ENCODE measurements at regions not wholly inside any gene's neighbourhood (a gene's known extent, or its start where the extent isn't known, plus 50 kb on each side); places are given as distances from the start of the nearest gene placed in this dataset.

DNA sequence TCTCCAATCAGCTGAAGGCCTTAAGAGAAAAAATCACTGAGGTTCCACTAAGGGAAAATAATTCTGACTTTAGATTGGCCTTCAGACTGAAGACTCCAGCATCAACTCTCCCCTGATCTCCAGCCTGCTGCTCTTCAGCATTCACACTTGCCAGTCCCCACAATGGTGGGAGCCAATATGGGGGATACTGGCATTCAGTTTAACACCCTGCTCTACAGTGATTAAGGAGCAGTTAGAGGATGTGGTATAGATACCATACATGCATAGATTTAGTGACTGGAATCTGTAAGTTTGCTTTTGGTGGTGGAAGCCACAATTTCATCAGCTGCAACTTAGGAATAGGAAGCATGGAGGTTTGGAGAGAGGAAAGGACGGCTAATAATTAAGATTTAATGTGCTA, 2017.7 kb upstream of the CDH6 start:
- 6% methylated on average over 1 of the region's 1 CpG for WGBS (ENCODE audit: low lambda C conversion rate)
- Histone ChIP-seq H3K9me2 (no peaks in the 10 kb centered on the region), H3K9ac (no peak overlapping the region), H3K4me3 (ENCODE audit: low read depth in 2 of 2, low read length in 1 of 2) (no peak overlapping the region), H3K4me2 (no peak overlapping the region), H3K36me3 (replicated peaks in 1 of 2; ENCODE audit: control insufficient read depth in 1 of 2, insufficient read depth in 2 of 2, low read length in 1 of 2) (no peaks in the 10 kb centered on the region), H3K27ac (ENCODE audit: low read depth in 2 of 2, low read length in 1 of 2) (no peak overlapping the region), H3K27me3 (ENCODE audit: insufficient read depth) (no peaks in the 10 kb centered on the region), H2AFZ (ENCODE audit: low read depth) (no peak overlapping the region), H3K4me1 (ENCODE audit: control insufficient read depth in 1 of 2, insufficient read depth in 2 of 2, low read depth in 1 of 2, low read length in 1 of 2) (no peaks in the 10 kb centered on the region), H4K20me1 (ENCODE audit: insufficient read depth) (no peaks in the 10 kb centered on the region), H3K9me3 (no peaks in the 10 kb centered on the region), H3K79me2 (ENCODE audit: insufficient read depth) (no peaks in the 10 kb centered on the region), H3F3A (replicated peaks; ENCODE audit: insufficient read depth) (no peaks in the 10 kb centered on the region)
- ChIA-PET POLR2A (no interaction called here), CTCF (no interaction called here)
- TF ChIP-seq JUND (IDR thresholded peaks at IDR 0.05) (no peak), RXRA (IDR thresholded peaks at IDR 0.05; ENCODE audit: borderline replicate concordance, low read depth) (no peak), RCOR1 (IDR thresholded peaks at IDR 0.05; ENCODE audit: low read length) (no peak), RAD21 (IDR thresholded peaks at IDR 0.05; ENCODE audit: low read length) (no peak), FOXM1 (IDR thresholded peaks at IDR 0.05; ENCODE audit: low read depth) (no peak), NFIC (IDR thresholded peaks at IDR 0.05; ENCODE audit: borderline replicate concordance) (no peak), TCF12 (IDR thresholded peaks at IDR 0.05) (no peak), FOSL2 (IDR thresholded peaks at IDR 0.05; ENCODE audit: borderline replicate concordance, low read depth) (no peak), FOXJ3 (CRISPR knock-in tag; IDR thresholded peaks at IDR 0.05) (no peak), RFX5 (IDR thresholded peaks at IDR 0.05; ENCODE audit: low read length) (no peak), EZH2phosphoT487 (IDR thresholded peaks at IDR 0.05; ENCODE audit: borderline replicate concordance, low read depth) (no peak), NRF1 (IDR thresholded peaks at IDR 0.05; ENCODE audit: low read depth, low read length) (no peak)
- TF ChIP-seq, protein P1, sequence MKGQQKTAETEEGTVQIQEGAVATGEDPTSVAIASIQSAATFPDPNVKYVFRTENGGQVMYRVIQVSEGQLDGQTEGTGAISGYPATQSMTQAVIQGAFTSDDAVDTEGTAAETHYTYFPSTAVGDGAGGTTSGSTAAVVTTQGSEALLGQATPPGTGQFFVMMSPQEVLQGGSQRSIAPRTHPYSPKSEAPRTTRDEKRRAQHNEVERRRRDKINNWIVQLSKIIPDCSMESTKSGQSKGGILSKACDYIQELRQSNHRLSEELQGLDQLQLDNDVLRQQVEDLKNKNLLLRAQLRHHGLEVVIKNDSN (IDR thresholded peaks at IDR 0.05; ENCODE audit: borderline replicate concordance, low read depth): no peak
- TF ChIP-seq, protein P2, sequence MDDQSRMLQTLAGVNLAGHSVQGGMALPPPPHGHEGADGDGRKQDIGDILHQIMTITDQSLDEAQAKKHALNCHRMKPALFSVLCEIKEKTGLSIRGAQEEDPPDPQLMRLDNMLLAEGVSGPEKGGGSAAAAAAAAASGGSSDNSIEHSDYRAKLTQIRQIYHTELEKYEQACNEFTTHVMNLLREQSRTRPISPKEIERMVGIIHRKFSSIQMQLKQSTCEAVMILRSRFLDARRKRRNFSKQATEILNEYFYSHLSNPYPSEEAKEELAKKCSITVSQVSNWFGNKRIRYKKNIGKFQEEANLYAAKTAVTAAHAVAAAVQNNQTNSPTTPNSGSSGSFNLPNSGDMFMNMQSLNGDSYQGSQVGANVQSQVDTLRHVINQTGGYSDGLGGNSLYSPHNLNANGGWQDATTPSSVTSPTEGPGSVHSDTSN (IDR thresholded peaks at IDR 0.05): no peak
- TF ChIP-seq, protein P3, sequence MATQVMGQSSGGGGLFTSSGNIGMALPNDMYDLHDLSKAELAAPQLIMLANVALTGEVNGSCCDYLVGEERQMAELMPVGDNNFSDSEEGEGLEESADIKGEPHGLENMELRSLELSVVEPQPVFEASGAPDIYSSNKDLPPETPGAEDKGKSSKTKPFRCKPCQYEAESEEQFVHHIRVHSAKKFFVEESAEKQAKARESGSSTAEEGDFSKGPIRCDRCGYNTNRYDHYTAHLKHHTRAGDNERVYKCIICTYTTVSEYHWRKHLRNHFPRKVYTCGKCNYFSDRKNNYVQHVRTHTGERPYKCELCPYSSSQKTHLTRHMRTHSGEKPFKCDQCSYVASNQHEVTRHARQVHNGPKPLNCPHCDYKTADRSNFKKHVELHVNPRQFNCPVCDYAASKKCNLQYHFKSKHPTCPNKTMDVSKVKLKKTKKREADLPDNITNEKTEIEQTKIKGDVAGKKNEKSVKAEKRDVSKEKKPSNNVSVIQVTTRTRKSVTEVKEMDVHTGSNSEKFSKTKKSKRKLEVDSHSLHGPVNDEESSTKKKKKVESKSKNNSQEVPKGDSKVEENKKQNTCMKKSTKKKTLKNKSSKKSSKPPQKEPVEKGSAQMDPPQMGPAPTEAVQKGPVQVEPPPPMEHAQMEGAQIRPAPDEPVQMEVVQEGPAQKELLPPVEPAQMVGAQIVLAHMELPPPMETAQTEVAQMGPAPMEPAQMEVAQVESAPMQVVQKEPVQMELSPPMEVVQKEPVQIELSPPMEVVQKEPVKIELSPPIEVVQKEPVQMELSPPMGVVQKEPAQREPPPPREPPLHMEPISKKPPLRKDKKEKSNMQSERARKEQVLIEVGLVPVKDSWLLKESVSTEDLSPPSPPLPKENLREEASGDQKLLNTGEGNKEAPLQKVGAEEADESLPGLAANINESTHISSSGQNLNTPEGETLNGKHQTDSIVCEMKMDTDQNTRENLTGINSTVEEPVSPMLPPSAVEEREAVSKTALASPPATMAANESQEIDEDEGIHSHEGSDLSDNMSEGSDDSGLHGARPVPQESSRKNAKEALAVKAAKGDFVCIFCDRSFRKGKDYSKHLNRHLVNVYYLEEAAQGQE (IDR thresholded peaks at IDR 0.05; ENCODE audit: low read depth, low read length): no peak
- TF ChIP-seq, protein P4, sequence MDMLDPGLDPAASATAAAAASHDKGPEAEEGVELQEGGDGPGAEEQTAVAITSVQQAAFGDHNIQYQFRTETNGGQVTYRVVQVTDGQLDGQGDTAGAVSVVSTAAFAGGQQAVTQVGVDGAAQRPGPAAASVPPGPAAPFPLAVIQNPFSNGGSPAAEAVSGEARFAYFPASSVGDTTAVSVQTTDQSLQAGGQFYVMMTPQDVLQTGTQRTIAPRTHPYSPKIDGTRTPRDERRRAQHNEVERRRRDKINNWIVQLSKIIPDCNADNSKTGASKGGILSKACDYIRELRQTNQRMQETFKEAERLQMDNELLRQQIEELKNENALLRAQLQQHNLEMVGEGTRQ (IDR thresholded peaks at IDR 0.05; ENCODE audit: borderline replicate concordance, low read depth, low read length): no peak
- no peak for DNase-seq

Data from SK-N-SH (cell line).